ENCODE measurements at regions not wholly inside any gene's neighbourhood (a gene's known extent, or its start where the extent isn't known, plus 50 kb on each side); places are given as distances from the start of the nearest gene placed in this dataset.

GRCh38 chrX:4129626-4130025 lies 416.2 kb upstream of the PRKX start:
- Histone ChIP-seq H3K4me3 (ENCODE audit: low read length) (no peak overlapping the region), H3K27me3 (ENCODE audit: control insufficient read depth in 1 of 2, insufficient read depth in 2 of 2, low read length in 2 of 2) (no peaks in the 10 kb centered on the region), H3K36me3 (ENCODE audit: insufficient read depth, low read length) (no peaks in the 10 kb centered on the region), H3K27ac (ENCODE audit: low read depth in 1 of 2, low read length in 2 of 2) (no peak overlapping the region), H3K9me3 (ENCODE audit: control insufficient read depth in 1 of 2, insufficient read depth in 1 of 2, low read length in 2 of 2) (no peaks in the 10 kb centered on the region), H3K4me1 (ENCODE audit: insufficient read depth, low read length) (no peaks in the 10 kb centered on the region)
- TF ChIP-seq, protein P1, sequence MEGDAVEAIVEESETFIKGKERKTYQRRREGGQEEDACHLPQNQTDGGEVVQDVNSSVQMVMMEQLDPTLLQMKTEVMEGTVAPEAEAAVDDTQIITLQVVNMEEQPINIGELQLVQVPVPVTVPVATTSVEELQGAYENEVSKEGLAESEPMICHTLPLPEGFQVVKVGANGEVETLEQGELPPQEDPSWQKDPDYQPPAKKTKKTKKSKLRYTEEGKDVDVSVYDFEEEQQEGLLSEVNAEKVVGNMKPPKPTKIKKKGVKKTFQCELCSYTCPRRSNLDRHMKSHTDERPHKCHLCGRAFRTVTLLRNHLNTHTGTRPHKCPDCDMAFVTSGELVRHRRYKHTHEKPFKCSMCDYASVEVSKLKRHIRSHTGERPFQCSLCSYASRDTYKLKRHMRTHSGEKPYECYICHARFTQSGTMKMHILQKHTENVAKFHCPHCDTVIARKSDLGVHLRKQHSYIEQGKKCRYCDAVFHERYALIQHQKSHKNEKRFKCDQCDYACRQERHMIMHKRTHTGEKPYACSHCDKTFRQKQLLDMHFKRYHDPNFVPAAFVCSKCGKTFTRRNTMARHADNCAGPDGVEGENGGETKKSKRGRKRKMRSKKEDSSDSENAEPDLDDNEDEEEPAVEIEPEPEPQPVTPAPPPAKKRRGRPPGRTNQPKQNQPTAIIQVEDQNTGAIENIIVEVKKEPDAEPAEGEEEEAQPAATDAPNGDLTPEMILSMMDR (IDR thresholded peaks at IDR 0.05), result no peak
- Mint-ChIP-seq H3K27ac (no peak overlapping the region), H3K36me3 (ENCODE audit: low read depth) (no peaks in the 10 kb centered on the region), H3K4me3 (no peak overlapping the region), H3K9me3 (peaks cover 2% of the 10 kb centered on the region), H3K27me3 (no peaks in the 10 kb centered on the region), H3K4me1 (ENCODE audit: low read depth) (no peaks in the 10 kb centered on the region)
- ATAC-seq (ENCODE audit: poor library complexity) (no peak), DNase-seq (no peak)
- ChIA-PET CTCF (interaction anchor here (0.5 kb wide), 1 partner anchor 109 kb away, joined by 3 read pairs; no protein-coding TSS in a partner anchor), POLR2A (no interaction called here)
- intact Hi-C loops (cut with DNase I, micrococcal nuclease), result no loop called here

GRCh38 chrX:4118666-4119530 lies 405.4 kb upstream of the PRKX start:
- CTCF ChIA-PET, result no interaction called here
- H3K4me1 ChIP-seq (ENCODE audit: insufficient read depth, low read length), result no peaks in the 10 kb centered on the region
- H3K36me3 Mint-ChIP-seq (ENCODE audit: low read depth), result no peaks in the 10 kb centered on the region

DNA sequence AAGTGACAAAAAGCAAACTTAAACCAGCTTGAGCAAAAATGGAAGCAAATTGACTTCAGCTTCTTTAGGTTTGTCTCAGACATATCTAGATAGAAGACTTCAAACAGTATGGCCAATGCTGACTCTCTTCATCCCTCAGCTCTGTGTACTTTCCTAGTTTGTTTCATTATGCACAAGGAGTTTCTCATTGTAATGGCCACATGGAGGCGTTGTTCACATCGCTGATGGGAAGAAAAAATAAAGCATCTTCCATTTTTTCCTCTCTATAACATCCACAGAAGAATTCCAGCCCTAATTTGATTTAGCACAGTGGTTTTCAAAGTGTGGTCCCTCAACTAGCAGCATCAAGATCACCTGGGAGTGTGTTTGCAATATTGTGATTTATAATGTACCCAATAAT lies 397.5 kb upstream of the PRKX start:
- TF ChIP-seq, protein P1 (IDR thresholded peaks at IDR 0.05), result no peak
- Mint-ChIP-seq H3K27ac (no peak overlapping the region), H3K36me3 (ENCODE audit: low read depth) (no peaks in the 10 kb centered on the region), H3K4me1 (ENCODE audit: low read depth) (no peaks in the 10 kb centered on the region), H3K4me3 (no peak overlapping the region), H3K9me3 (no peaks in the 10 kb centered on the region), H3K27me3 (no peaks in the 10 kb centered on the region)
- Histone ChIP-seq H3K27me3 (ENCODE audit: control insufficient read depth in 1 of 2, insufficient read depth in 2 of 2, low read length in 2 of 2) (no peaks in the 10 kb centered on the region), H3K9me3 (ENCODE audit: control insufficient read depth in 1 of 2, insufficient read depth in 1 of 2, low read length in 2 of 2) (no peaks in the 10 kb centered on the region), H3K4me1 (ENCODE audit: insufficient read depth, low read length) (no peaks in the 10 kb centered on the region), H3K27ac (ENCODE audit: low read depth in 1 of 2, low read length in 2 of 2) (no peak overlapping the region), H3K36me3 (ENCODE audit: insufficient read depth, low read length) (no peaks in the 10 kb centered on the region), H3K4me3 (ENCODE audit: low read length) (no peak overlapping the region)
- intact Hi-C loops (cut with DNase I, micrococcal nuclease), result no loop called here
- DNase-seq (no peak), ATAC-seq (ENCODE audit: poor library complexity) (no peak)
- POLR2A ChIA-PET, result no interaction called here
- CTCF ChIA-PET, result no interaction called here

More at GRCh38 chrX:4118666-4119530, 405.4 kb upstream of the PRKX start:
- TF ChIP-seq, protein P1 (IDR thresholded peaks at IDR 0.05), result no peak
- ATAC-seq (ENCODE audit: poor library complexity) (no peak), DNase-seq (no peak)
- intact Hi-C loops (cut with DNase I, micrococcal nuclease), result no loop called here
- H3K27me3 Mint-ChIP-seq, result no peaks in the 10 kb centered on the region
- peaks cover 2% of the 10 kb centered on the region for H3K9me3 Mint-ChIP-seq
- H3K27me3 ChIP-seq (ENCODE audit: control insufficient read depth in 1 of 2, insufficient read depth in 2 of 2, low read length in 2 of 2), result no peaks in the 10 kb centered on the region
- H3K27ac Mint-ChIP-seq, result no peak overlapping the region
- no peaks in the 10 kb centered on the region for H3K36me3 ChIP-seq (ENCODE audit: insufficient read depth, low read length)
- POLR2A ChIA-PET, result interaction anchor here (0.6 kb wide), 1 partner anchor 53 kb away, joined by 3 read pairs; no protein-coding TSS in a partner anchor
- no peak overlapping the region for H3K4me3 ChIP-seq (ENCODE audit: low read length)
- H3K4me1 Mint-ChIP-seq (ENCODE audit: low read depth), result no peaks in the 10 kb centered on the region
- H3K9me3 ChIP-seq (ENCODE audit: control insufficient read depth in 1 of 2, insufficient read depth in 1 of 2, low read length in 2 of 2), result no peaks in the 10 kb centered on the region
- no peak overlapping the region for H3K4me3 Mint-ChIP-seq
- H3K27ac ChIP-seq (ENCODE audit: low read depth in 1 of 2, low read length in 2 of 2), result no peak overlapping the region

Measured in CD4-positive, alpha-beta T cell (primary cell).